ENCODE measurements at regions not wholly inside any gene's neighbourhood (a gene's known extent, or its start where the extent isn't known, plus 50 kb on each side); places are given as distances from the start of the nearest gene placed in this dataset.

DNA sequence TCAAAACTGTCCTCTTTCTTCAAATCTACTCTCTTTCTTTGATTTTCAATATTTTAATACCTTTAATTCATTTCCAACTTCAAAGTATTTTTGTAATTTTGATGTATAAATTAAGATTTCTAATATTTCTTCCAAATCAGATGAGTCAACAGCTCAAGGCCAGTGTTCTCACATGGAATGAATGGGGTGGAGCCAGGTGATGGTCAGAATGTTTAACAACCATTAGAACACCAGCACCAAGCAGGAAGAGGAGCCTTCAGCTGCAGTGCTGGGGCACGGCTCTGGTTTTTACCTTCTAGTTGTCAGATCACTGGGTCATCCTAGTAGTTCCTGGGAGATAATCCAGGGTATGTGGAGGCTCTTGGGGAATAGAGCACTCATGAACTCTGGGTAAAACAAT is 494.5 kb upstream of the PDZRN3 start:
- TF ChIP-seq, protein P1, sequence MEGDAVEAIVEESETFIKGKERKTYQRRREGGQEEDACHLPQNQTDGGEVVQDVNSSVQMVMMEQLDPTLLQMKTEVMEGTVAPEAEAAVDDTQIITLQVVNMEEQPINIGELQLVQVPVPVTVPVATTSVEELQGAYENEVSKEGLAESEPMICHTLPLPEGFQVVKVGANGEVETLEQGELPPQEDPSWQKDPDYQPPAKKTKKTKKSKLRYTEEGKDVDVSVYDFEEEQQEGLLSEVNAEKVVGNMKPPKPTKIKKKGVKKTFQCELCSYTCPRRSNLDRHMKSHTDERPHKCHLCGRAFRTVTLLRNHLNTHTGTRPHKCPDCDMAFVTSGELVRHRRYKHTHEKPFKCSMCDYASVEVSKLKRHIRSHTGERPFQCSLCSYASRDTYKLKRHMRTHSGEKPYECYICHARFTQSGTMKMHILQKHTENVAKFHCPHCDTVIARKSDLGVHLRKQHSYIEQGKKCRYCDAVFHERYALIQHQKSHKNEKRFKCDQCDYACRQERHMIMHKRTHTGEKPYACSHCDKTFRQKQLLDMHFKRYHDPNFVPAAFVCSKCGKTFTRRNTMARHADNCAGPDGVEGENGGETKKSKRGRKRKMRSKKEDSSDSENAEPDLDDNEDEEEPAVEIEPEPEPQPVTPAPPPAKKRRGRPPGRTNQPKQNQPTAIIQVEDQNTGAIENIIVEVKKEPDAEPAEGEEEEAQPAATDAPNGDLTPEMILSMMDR (IDR thresholded peaks at IDR 0.05) = no peak
- TF ChIP-seq EP300 (IDR thresholded peaks at IDR 0.05) = no peak
- no peak for TF ChIP-seq POLR2A (IDR thresholded peaks at IDR 0.05; ENCODE audit: low read depth)
- no peak for TF ChIP-seq POLR2AphosphoS5 (IDR thresholded peaks at IDR 0.05)
